CD4-positive, CD25-positive, alpha-beta regulatory T cell (primary cell): ENCODE measurements at regions not wholly inside any gene's neighbourhood (a gene's known extent, or its start where the extent isn't known, plus 50 kb on each side); places are given as distances from the start of the nearest gene placed in this dataset.

Experiments
- ATAC-seq, 2 donors: fragments of 150-1000 bp; cut with Tn5 transposase; one replicate each; pipeline ENCODE4 v1.10.0; 2021; ENCODE audit warnings: low read depth in 2 of 2, moderate number of reproducible peaks in 2 of 2, moderate library complexity in 1 of 2
- DNase-seq, 3 donors: peaks; one replicate each; pipeline versions ENCODE4 v3.0.0 to v3.0.0-alpha.2; 2012 to 2022; ENCODE audit warnings: mixed read lengths in 1 of 3
- H3K27ac ChIP-seq: one replicate; pipeline ENCODE4 v1.7.0; 2013; ENCODE audit warnings: mild to moderate bottlenecking, low read length; ENCODE audit not compliant: insufficient read depth, poor library complexity, severe bottlenecking
- H3K27me3 ChIP-seq: one replicate; pipeline ENCODE4 v1.7.0; 2013; ENCODE audit warnings: low read length; ENCODE audit not compliant: control insufficient read depth, insufficient read depth
- H3K36me3 ChIP-seq: one replicate; pipeline ENCODE4 v1.7.0; 2013; ENCODE audit warnings: mild to moderate bottlenecking, low read length, moderate library complexity; ENCODE audit not compliant: control insufficient read depth, insufficient read depth
- H3K4me1 ChIP-seq: 2 replicates; pipeline ENCODE4 v1.7.0; 2013; ENCODE audit warnings: mild to moderate bottlenecking, low read length; ENCODE audit not compliant: insufficient read depth, control insufficient read depth, poor library complexity, severe bottlenecking
- H3K4me3 ChIP-seq: one replicate; pipeline ENCODE4 v1.7.0; 2013; ENCODE audit warnings: low read depth, mild to moderate bottlenecking, low read length, moderate library complexity
- H3K9me3 ChIP-seq, 2 experiments: 1 replicate in 1 of 2; 2 replicates in 1 of 2; pipeline ENCODE4 v1.7.0; 2013; ENCODE audit warnings: low read length in 2 of 2, mild to moderate bottlenecking in 1 of 2, moderate library complexity in 1 of 2; ENCODE audit not compliant: control insufficient read depth in 2 of 2
- H3K27ac Mint-ChIP-seq, 3 donors: one replicate each; pipeline ENCODE4 v1.8.0; 2020 to 2022; ENCODE audit warnings: mild to moderate bottlenecking in 3 of 3, mixed read lengths in 3 of 3, moderate library complexity in 2 of 3
- H3K27me3 Mint-ChIP-seq: one replicate; pipeline ENCODE4 v1.8.0; 2022; ENCODE audit warnings: mild to moderate bottlenecking, mixed read lengths
- H3K36me3 Mint-ChIP-seq: one replicate; pipeline ENCODE4 v1.8.0; 2020; ENCODE audit warnings: mixed read lengths
- H3K4me1 Mint-ChIP-seq, 4 donors: one replicate each; pipeline ENCODE4 v1.8.0; 2020 to 2022; ENCODE audit warnings: mixed read lengths in 4 of 4, mild to moderate bottlenecking in 1 of 4
- H3K4me3 Mint-ChIP-seq, 4 donors: one replicate each; pipeline ENCODE4 v1.8.0; 2020 to 2022; ENCODE audit warnings: mild to moderate bottlenecking in 4 of 4, mixed read lengths in 4 of 4, moderate library complexity in 3 of 4
- H3K9me3 Mint-ChIP-seq, 7 donors: one replicate each; pipeline ENCODE4 v1.8.0; 2020 to 2022; ENCODE audit warnings: mixed read lengths in 7 of 7, mild to moderate bottlenecking in 3 of 7, moderate library complexity in 2 of 7

DNA sequence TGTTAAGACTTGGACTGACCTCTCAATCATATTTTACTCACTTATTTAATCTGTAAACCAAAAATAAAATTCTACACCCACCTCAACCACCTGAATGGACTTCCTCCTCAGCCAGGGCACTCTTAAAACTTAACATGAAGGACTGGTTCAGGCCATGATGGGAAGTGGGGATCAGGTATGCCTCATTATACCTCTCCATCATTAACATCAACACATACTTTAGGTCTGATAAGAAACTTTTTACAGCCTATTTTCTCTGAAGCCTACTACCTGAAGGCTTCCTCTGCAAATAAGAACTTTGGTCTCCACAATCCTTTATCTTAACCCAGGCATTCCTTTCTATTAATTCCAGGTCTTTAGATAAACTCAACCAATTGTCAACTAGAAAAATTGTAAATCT is 390.0 kb downstream of the AASDHPPT start:
- Mint-ChIP-seq H3K27me3 (peaks cover 4% of the 10 kb centered on the region), H3K4me1 (no peaks in the 10 kb centered on the region), H3K4me3 (no peak overlapping the region), H3K36me3 (no peaks in the 10 kb centered on the region), H3K27ac (no peak overlapping the region), H3K9me3 (peaks cover 0 to 8% (median 4%) of the 10 kb centered on the region in 7 donors)
- Histone ChIP-seq H3K27me3 (no peaks in the 10 kb centered on the region), H3K36me3 (no peaks in the 10 kb centered on the region), H3K4me3 (no peak overlapping the region), H3K27ac (no peak overlapping the region), H3K9me3 (no peaks in the 10 kb centered on the region), H3K4me1 (no peaks in the 10 kb centered on the region)
- DNase-seq (no peak), ATAC-seq (no peak)

DNA sequence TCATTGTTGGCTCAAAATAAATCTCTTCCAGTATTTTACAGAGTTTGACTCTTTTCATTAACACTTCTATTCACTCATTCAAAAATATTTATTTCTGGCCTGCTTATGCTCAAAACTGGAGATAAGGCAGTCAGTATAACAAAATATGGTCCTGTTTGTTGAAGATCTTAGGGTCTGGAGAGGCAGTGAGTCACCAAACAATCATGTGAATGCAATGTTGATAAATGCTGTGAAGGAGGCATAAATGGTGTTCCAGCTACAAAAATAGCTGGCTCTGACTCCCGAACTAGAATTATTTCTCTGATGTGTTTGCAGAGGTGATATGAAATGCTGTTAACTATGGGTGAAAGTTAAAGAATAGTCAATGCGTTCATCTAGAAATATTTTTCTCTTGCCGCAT is 390.6 kb downstream of the AASDHPPT start:
- peaks cover 0 to 8% (median 4%) of the 10 kb centered on the region in 7 donors for H3K9me3 Mint-ChIP-seq
- H3K27ac ChIP-seq = no peak overlapping the region
- H3K27me3 ChIP-seq = no peaks in the 10 kb centered on the region
- no peaks in the 10 kb centered on the region for H3K4me1 ChIP-seq
- no peaks in the 10 kb centered on the region for H3K4me1 Mint-ChIP-seq
- H3K27ac Mint-ChIP-seq = no peak overlapping the region
- ATAC-seq (no peak), DNase-seq (no peak)
- peaks cover 4% of the 10 kb centered on the region for H3K27me3 Mint-ChIP-seq
- no peaks in the 10 kb centered on the region for H3K9me3 ChIP-seq
- H3K36me3 Mint-ChIP-seq = no peaks in the 10 kb centered on the region
- H3K4me3 ChIP-seq = no peak overlapping the region
- H3K36me3 ChIP-seq = no peaks in the 10 kb centered on the region
- no peak overlapping the region for H3K4me3 Mint-ChIP-seq

DNA sequence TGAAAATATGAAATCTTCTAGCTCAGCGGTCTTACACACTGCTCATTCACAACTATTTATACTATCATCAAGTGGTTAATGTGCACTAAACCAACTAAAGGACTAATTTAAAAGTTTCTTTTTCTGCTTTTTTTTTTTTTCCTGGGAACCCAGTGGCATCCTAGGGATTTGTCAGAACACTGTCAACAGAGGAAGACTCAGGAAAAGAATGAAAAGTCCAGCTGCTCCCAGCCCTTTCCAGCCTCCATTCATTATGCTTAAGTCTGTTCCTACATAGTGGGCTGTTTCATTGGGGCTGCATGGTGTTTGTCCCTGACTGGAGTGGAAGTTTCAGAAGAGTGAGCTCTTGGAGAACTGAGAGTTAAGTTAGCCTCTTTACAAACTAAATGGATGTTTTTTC is 391.1 kb downstream of the AASDHPPT start:
- no peak overlapping the region for H3K27ac Mint-ChIP-seq
- DNase-seq = no peak
- H3K4me1 Mint-ChIP-seq = no peaks in the 10 kb centered on the region
- H3K4me3 Mint-ChIP-seq = no peak overlapping the region
- Histone ChIP-seq H3K4me3 (no peak overlapping the region), H3K36me3 (no peaks in the 10 kb centered on the region), H3K27me3 (no peaks in the 10 kb centered on the region), H3K9me3 (no peaks in the 10 kb centered on the region), H3K27ac (no peak overlapping the region), H3K4me1 (no peaks in the 10 kb centered on the region)
- no peak for ATAC-seq
- no peaks in the 10 kb centered on the region for H3K36me3 Mint-ChIP-seq
- peaks cover 4% of the 10 kb centered on the region for H3K27me3 Mint-ChIP-seq
- peaks cover 0 to 6% (median 4%) of the 10 kb centered on the region in 7 donors for H3K9me3 Mint-ChIP-seq

- Mint-ChIP-seq H3K9me3 (peaks cover 0 to 12% (median 3%) of the 10 kb centered on the region in 7 donors), H3K4me1 (no peaks in the 10 kb centered on the region), H3K4me3 (no peak overlapping the region), H3K36me3 (no peaks in the 10 kb centered on the region), H3K27ac (no peak overlapping the region), H3K27me3 (peaks cover 4% of the 10 kb centered on the region)
- no peak for DNase-seq
- Histone ChIP-seq H3K27ac (no peak overlapping the region), H3K4me3 (no peak overlapping the region), H3K9me3 (no peaks in the 10 kb centered on the region), H3K36me3 (no peaks in the 10 kb centered on the region), H3K27me3 (no peaks in the 10 kb centered on the region), H3K4me1 (no peaks in the 10 kb centered on the region)
- ATAC-seq = no peak
Observed at GRCh38 chr11:106470230-106470629, 392.8 kb downstream of the AASDHPPT start.

DNA sequence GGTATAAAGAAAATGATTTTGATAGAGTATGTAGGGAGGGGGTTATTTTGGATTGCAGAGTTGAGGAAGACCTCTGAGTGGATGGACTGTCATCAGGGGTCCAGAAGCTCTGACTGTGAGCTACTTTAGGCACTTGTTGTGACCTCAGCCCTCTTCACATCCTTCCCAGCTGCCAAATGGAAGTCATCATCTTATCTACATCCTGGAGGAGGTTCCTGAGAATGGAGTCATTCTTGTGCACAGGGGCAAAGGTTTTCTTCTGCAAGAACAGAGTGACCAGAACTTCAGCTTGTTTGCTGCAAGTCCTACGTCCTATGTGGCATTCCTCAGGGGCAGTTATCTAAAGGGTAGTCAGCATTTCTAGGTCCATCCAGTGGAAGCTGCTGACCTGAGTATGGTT is 393.8 kb downstream of the AASDHPPT start:
- DNase-seq (no peak), ATAC-seq (no peak)
- H3K27ac Mint-ChIP-seq = no peak overlapping the region
- no peaks in the 10 kb centered on the region for H3K4me1 Mint-ChIP-seq
- H3K4me3 Mint-ChIP-seq = no peak overlapping the region
- peaks cover 0 to 12% (median 3%) of the 10 kb centered on the region in 7 donors for H3K9me3 Mint-ChIP-seq
- Histone ChIP-seq H3K27me3 (no peaks in the 10 kb centered on the region), H3K4me1 (no peaks in the 10 kb centered on the region), H3K27ac (no peak overlapping the region), H3K9me3 (no peaks in the 10 kb centered on the region), H3K36me3 (no peaks in the 10 kb centered on the region), H3K4me3 (no peak overlapping the region)
- H3K36me3 Mint-ChIP-seq = no peaks in the 10 kb centered on the region
- peaks cover 4% of the 10 kb centered on the region for H3K27me3 Mint-ChIP-seq

DNA sequence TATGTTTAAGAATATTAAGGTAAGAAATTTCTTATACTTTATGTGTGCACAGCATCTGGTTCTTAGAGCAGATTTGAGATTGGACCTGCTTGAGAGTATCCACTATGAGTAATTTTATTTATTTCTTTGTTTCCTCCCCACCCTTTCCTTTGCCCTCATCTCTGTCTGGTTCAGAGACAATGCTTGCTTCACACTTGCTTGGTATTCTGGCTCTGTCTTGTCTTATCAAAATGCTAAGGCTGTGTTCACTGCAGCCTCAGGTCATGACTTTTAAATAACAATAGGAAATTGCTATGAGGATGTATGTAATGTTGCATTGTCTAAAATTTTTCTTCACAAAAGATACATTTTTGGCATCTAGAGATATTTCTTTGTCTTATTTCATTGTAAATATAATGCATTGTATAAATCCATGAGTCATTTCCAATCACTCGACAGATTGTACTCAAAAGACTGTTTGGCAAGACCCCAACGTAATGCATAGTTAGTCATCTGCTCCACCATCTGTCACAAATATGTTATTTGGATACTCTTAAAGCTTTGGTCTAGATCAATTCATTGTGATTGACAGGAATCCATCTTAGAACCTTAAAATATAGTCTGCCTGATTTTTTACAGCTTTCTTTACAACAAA is 395.7 kb downstream of the AASDHPPT start:
- ATAC-seq (no peak), DNase-seq (no peak)
- no peak overlapping the region for H3K27ac Mint-ChIP-seq
- H3K4me3 ChIP-seq = no peak overlapping the region
- no peaks in the 10 kb centered on the region for H3K27me3 ChIP-seq
- H3K9me3 Mint-ChIP-seq = peaks cover 0 to 13% (median 2%) of the 10 kb centered on the region in 7 donors
- H3K9me3 ChIP-seq = no peaks in the 10 kb centered on the region
- H3K27ac ChIP-seq = no peak overlapping the region
- H3K4me1 ChIP-seq = no peaks in the 10 kb centered on the region
- no peak overlapping the region for H3K4me3 Mint-ChIP-seq
- H3K27me3 Mint-ChIP-seq = peaks cover 4% of the 10 kb centered on the region
- H3K36me3 ChIP-seq = no peaks in the 10 kb centered on the region
- H3K4me1 Mint-ChIP-seq = no peaks in the 10 kb centered on the region
- H3K36me3 Mint-ChIP-seq = no peaks in the 10 kb centered on the region

DNA sequence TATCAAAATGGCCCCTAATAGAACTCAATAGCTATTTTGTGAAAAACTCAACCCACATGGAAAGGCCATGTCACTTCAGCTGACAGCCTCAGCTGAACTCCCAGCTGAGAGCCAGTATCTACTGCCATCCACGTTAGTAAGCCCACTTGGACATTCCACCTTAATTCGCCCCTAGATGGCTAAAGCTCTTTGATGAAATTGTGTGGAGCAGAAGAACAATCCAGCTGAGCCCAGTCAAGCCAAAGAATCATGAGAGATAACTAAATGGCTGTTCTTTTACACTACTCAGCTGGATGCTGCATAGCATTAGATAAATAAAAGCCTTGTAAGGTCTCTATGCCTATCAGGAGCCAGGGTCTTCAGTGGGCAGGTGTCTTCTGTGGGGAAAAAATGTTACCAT is 396.8 kb downstream of the AASDHPPT start:
- Histone ChIP-seq H3K4me1 (no peaks in the 10 kb centered on the region), H3K27ac (no peak overlapping the region), H3K36me3 (no peaks in the 10 kb centered on the region), H3K9me3 (no peaks in the 10 kb centered on the region), H3K4me3 (no peak overlapping the region), H3K27me3 (no peaks in the 10 kb centered on the region)
- Mint-ChIP-seq H3K27ac (no peak overlapping the region), H3K36me3 (no peaks in the 10 kb centered on the region), H3K4me3 (no peak overlapping the region), H3K27me3 (no peaks in the 10 kb centered on the region), H3K4me1 (no peaks in the 10 kb centered on the region), H3K9me3 (peaks cover 0 to 17% (median 2%) of the 10 kb centered on the region in 7 donors)
- ATAC-seq = no peak
- DNase-seq = no peak

DNA sequence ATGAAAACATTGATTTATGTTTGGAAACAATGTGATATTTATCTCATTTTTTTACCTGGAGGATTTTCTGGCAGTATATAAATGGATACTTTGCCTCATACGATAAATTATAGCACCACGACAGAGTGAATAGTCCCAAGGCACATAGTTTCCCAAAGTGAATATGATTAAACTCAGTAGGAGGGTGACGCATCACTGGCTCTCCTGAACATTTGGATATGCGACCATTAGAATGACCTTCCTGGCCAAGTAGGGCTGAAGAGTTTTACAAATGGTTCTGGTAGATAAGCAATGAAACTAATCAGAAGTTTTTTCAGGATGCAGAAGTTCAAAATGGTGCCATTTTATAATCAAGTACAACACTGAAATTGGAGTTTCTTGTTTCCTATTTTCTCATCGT is 397.7 kb downstream of the AASDHPPT start:
- no peak overlapping the region for H3K4me3 Mint-ChIP-seq
- no peak for ATAC-seq
- H3K9me3 Mint-ChIP-seq = peaks cover 0 to 17% (median 2%) of the 10 kb centered on the region in 7 donors
- H3K4me1 ChIP-seq = no peaks in the 10 kb centered on the region
- no peak overlapping the region for H3K27ac ChIP-seq
- no peak overlapping the region for H3K27ac Mint-ChIP-seq
- no peak for DNase-seq
- no peaks in the 10 kb centered on the region for H3K9me3 ChIP-seq
- no peaks in the 10 kb centered on the region for H3K4me1 Mint-ChIP-seq
- H3K4me3 ChIP-seq = no peak overlapping the region
- H3K36me3 ChIP-seq = no peaks in the 10 kb centered on the region
- no peaks in the 10 kb centered on the region for H3K36me3 Mint-ChIP-seq
- no peaks in the 10 kb centered on the region for H3K27me3 ChIP-seq
- H3K27me3 Mint-ChIP-seq = no peaks in the 10 kb centered on the region
